ENCODE measurements at regions not wholly inside any gene's neighbourhood (a gene's known extent, or its start where the extent isn't known, plus 50 kb on each side); places are given as distances from the start of the nearest gene placed in this dataset.

GRCh38 chr10:131453721-131454634 lies 142.5 kb upstream of the TCERG1L start:
- ATAC-seq (replicated peaks; ENCODE audit: extremely low read depth, poor library complexity, severe bottlenecking): no peak
- no peaks in the 10 kb centered on the region for H3K9me3 Mint-ChIP-seq
- peaks cover 17% of the 10 kb centered on the region for H3K27me3 Mint-ChIP-seq
- no peaks in the 10 kb centered on the region for H3K36me3 Mint-ChIP-seq (ENCODE audit: insufficient read depth)
- no peak overlapping the region for H3K4me3 Mint-ChIP-seq
- DNase-seq (ENCODE audit: low spot score in 2 of 2): no peak
- H3K4me1 Mint-ChIP-seq: no peaks in the 10 kb centered on the region
- H3K27ac Mint-ChIP-seq (ENCODE audit: low read depth): no peak overlapping the region

GRCh38 chr10:131456411-131456810 lies 144.9 kb upstream of the TCERG1L start:
- no peak overlapping the region for H3K4me3 Mint-ChIP-seq
- no peaks in the 10 kb centered on the region for H3K9me3 Mint-ChIP-seq
- peaks cover 17% of the 10 kb centered on the region for H3K27me3 Mint-ChIP-seq
- H3K36me3 Mint-ChIP-seq (ENCODE audit: insufficient read depth): no peaks in the 10 kb centered on the region
- ATAC-seq (replicated peaks; ENCODE audit: extremely low read depth, poor library complexity, severe bottlenecking) (no peak), DNase-seq (ENCODE audit: low spot score in 2 of 2) (no peak)
- no peak overlapping the region for H3K27ac Mint-ChIP-seq (ENCODE audit: low read depth)
- H3K4me1 Mint-ChIP-seq: no peaks in the 10 kb centered on the region

- no peak for DNase-seq (ENCODE audit: low spot score in 2 of 2)
- Mint-ChIP-seq H3K4me1 (no peaks in the 10 kb centered on the region), H3K36me3 (ENCODE audit: insufficient read depth) (peaks cover 1% of the 10 kb centered on the region), H3K9me3 (peaks cover 6% of the 10 kb centered on the region), H3K27ac (ENCODE audit: low read depth) (no peak overlapping the region), H3K27me3 (no peaks in the 10 kb centered on the region), H3K4me3 (no peak overlapping the region)
- no peak for ATAC-seq (replicated peaks; ENCODE audit: extremely low read depth, poor library complexity, severe bottlenecking)
Observed at GRCh38 chr10:131461093-131461492, 149.6 kb upstream of the TCERG1L start.

GRCh38 chr10:131464789-131465188 lies 153.3 kb upstream of the TCERG1L start:
- Mint-ChIP-seq H3K4me1 (no peaks in the 10 kb centered on the region), H3K36me3 (ENCODE audit: insufficient read depth) (peaks cover 1% of the 10 kb centered on the region), H3K9me3 (peaks cover 6% of the 10 kb centered on the region), H3K4me3 (no peak overlapping the region), H3K27ac (ENCODE audit: low read depth) (no peak overlapping the region), H3K27me3 (no peaks in the 10 kb centered on the region)
- ATAC-seq (replicated peaks; ENCODE audit: extremely low read depth, poor library complexity, severe bottlenecking) (no peak), DNase-seq (ENCODE audit: low spot score in 2 of 2) (no peak)

GRCh38 chr10:131469551-131469950 lies 158.0 kb upstream of the TCERG1L start:
- DNase-seq (ENCODE audit: low spot score in 2 of 2) (no peak), ATAC-seq (replicated peaks; ENCODE audit: extremely low read depth, poor library complexity, severe bottlenecking) (no peak)
- H3K4me3 Mint-ChIP-seq: no peak overlapping the region
- H3K27me3 Mint-ChIP-seq: no peaks in the 10 kb centered on the region
- H3K4me1 Mint-ChIP-seq: no peaks in the 10 kb centered on the region
- no peak overlapping the region for H3K27ac Mint-ChIP-seq (ENCODE audit: low read depth)
- peaks cover 6% of the 10 kb centered on the region for H3K9me3 Mint-ChIP-seq
- H3K36me3 Mint-ChIP-seq (ENCODE audit: insufficient read depth): no peaks in the 10 kb centered on the region

GRCh38 chr10:131473645-131474044 lies 162.1 kb upstream of the TCERG1L start:
- no peaks in the 10 kb centered on the region for H3K27me3 Mint-ChIP-seq
- H3K9me3 Mint-ChIP-seq: no peaks in the 10 kb centered on the region
- ATAC-seq (replicated peaks; ENCODE audit: extremely low read depth, poor library complexity, severe bottlenecking) (no peak), DNase-seq (ENCODE audit: low spot score in 2 of 2) (no peak)
- H3K36me3 Mint-ChIP-seq (ENCODE audit: insufficient read depth): no peaks in the 10 kb centered on the region
- H3K4me3 Mint-ChIP-seq: no peak overlapping the region
- H3K4me1 Mint-ChIP-seq: no peaks in the 10 kb centered on the region
- H3K27ac Mint-ChIP-seq (ENCODE audit: low read depth): no peak overlapping the region

GRCh38 chr10:131474416-131474815 lies 162.9 kb upstream of the TCERG1L start:
- DNase-seq (ENCODE audit: low spot score in 2 of 2) (no peak), ATAC-seq (replicated peaks; ENCODE audit: extremely low read depth, poor library complexity, severe bottlenecking) (no peak)
- Mint-ChIP-seq H3K9me3 (no peaks in the 10 kb centered on the region), H3K4me3 (no peak overlapping the region), H3K27ac (ENCODE audit: low read depth) (no peak overlapping the region), H3K27me3 (no peaks in the 10 kb centered on the region), H3K36me3 (ENCODE audit: insufficient read depth) (no peaks in the 10 kb centered on the region), H3K4me1 (no peaks in the 10 kb centered on the region)

GRCh38 chr10:131475043-131475442 lies 163.5 kb upstream of the TCERG1L start:
- ATAC-seq (replicated peaks; ENCODE audit: extremely low read depth, poor library complexity, severe bottlenecking) (no peak), DNase-seq (ENCODE audit: low spot score in 2 of 2) (no peak)
- Mint-ChIP-seq H3K4me1 (no peaks in the 10 kb centered on the region), H3K4me3 (no peak overlapping the region), H3K36me3 (ENCODE audit: insufficient read depth) (no peaks in the 10 kb centered on the region), H3K27ac (ENCODE audit: low read depth) (no peak overlapping the region), H3K9me3 (no peaks in the 10 kb centered on the region), H3K27me3 (no peaks in the 10 kb centered on the region)

- Mint-ChIP-seq H3K27ac (ENCODE audit: low read depth) (no peak overlapping the region), H3K9me3 (no peaks in the 10 kb centered on the region), H3K27me3 (no peaks in the 10 kb centered on the region), H3K36me3 (ENCODE audit: insufficient read depth) (no peaks in the 10 kb centered on the region), H3K4me1 (no peaks in the 10 kb centered on the region), H3K4me3 (no peak overlapping the region)
- DNase-seq (ENCODE audit: low spot score in 2 of 2) (no peak), ATAC-seq (replicated peaks; ENCODE audit: extremely low read depth, poor library complexity, severe bottlenecking) (no peak)
Observed at GRCh38 chr10:131475803-131476202, 164.3 kb upstream of the TCERG1L start.

- Mint-ChIP-seq H3K27me3 (no peaks in the 10 kb centered on the region), H3K36me3 (ENCODE audit: insufficient read depth) (peaks cover 2% of the 10 kb centered on the region), H3K4me1 (no peaks in the 10 kb centered on the region), H3K27ac (ENCODE audit: low read depth) (no peak overlapping the region), H3K4me3 (no peak overlapping the region), H3K9me3 (peaks cover 6% of the 10 kb centered on the region)
- DNase-seq (ENCODE audit: low spot score in 2 of 2) (no peak), ATAC-seq (replicated peaks; ENCODE audit: extremely low read depth, poor library complexity, severe bottlenecking) (no peak)
Observed at GRCh38 chr10:131477457-131478121, 166.1 kb upstream of the TCERG1L start.

GRCh38 chr10:131478377-131478989 lies 167.0 kb upstream of the TCERG1L start:
- Mint-ChIP-seq H3K9me3 (peaks cover 14% of the 10 kb centered on the region), H3K4me3 (no peak overlapping the region), H3K36me3 (ENCODE audit: insufficient read depth) (peaks cover 3% of the 10 kb centered on the region), H3K27ac (ENCODE audit: low read depth) (no peak overlapping the region), H3K27me3 (no peaks in the 10 kb centered on the region), H3K4me1 (no peaks in the 10 kb centered on the region)
- DNase-seq (ENCODE audit: low spot score in 2 of 2) (no peak), ATAC-seq (replicated peaks; ENCODE audit: extremely low read depth, poor library complexity, severe bottlenecking) (no peak)

GRCh38 chr10:131480066-131480465 lies 168.5 kb upstream of the TCERG1L start:
- H3K9me3 Mint-ChIP-seq: peaks cover 20% of the 10 kb centered on the region
- ATAC-seq (replicated peaks; ENCODE audit: extremely low read depth, poor library complexity, severe bottlenecking) (no peak), DNase-seq (ENCODE audit: low spot score in 2 of 2) (no peak)
- H3K36me3 Mint-ChIP-seq (ENCODE audit: insufficient read depth): peaks cover 3% of the 10 kb centered on the region
- H3K27me3 Mint-ChIP-seq: no peaks in the 10 kb centered on the region
- no peaks in the 10 kb centered on the region for H3K4me1 Mint-ChIP-seq
- H3K4me3 Mint-ChIP-seq: no peak overlapping the region
- H3K27ac Mint-ChIP-seq (ENCODE audit: low read depth): no peak overlapping the region

GRCh38 chr10:131480861-131481260 lies 169.3 kb upstream of the TCERG1L start:
- Mint-ChIP-seq H3K36me3 (ENCODE audit: insufficient read depth) (peaks cover 3% of the 10 kb centered on the region), H3K27me3 (no peaks in the 10 kb centered on the region), H3K9me3 (peaks cover 20% of the 10 kb centered on the region), H3K27ac (ENCODE audit: low read depth) (no peak overlapping the region), H3K4me3 (no peak overlapping the region), H3K4me1 (no peaks in the 10 kb centered on the region)
- no peak for DNase-seq (ENCODE audit: low spot score in 2 of 2)
- no peak for ATAC-seq (replicated peaks; ENCODE audit: extremely low read depth, poor library complexity, severe bottlenecking)
